Natural killer cell treated with Interleukin-12 subunit alpha and Interleukin-12 subunit beta and Interleukin-15 and Interleukin-18, amount 100 ng/mL, for 72 hours (primary cell): ENCODE measurements at regions not wholly inside any gene's neighbourhood (a gene's known extent, or its start where the extent isn't known, plus 50 kb on each side); places are given as distances from the start of the nearest gene placed in this dataset.

Experiments used
- ATAC-seq, 2 donors: fragments of 150-1000 bp; cut with Tn5 transposase in 1 of 2; sonication (Bioruptor Pico), chemical (Tn5 transposase) in 1 of 2; 2 replicates each; pipeline ENCODE4 v1.10.0; 2021
- DNase-seq: peaks from one replicate; pipeline ENCODE4 v3.0.0; 2022; ENCODE audit warnings: low spot score
- H3K27ac Mint-ChIP-seq, 2 donors: 1 replicate in 1 of 2; 2 replicates in 1 of 2; pipeline ENCODE4 v1.8.0; 2022; ENCODE audit warnings: mixed read lengths in 2 of 2, mild to moderate bottlenecking in 1 of 2, moderate library complexity in 1 of 2
- H3K27me3 Mint-ChIP-seq, 2 donors: 1 replicate in 1 of 2; 2 replicates in 1 of 2; pipeline ENCODE4 v1.8.0; 2022; ENCODE audit warnings: mixed read lengths in 2 of 2
- H3K36me3 Mint-ChIP-seq: one replicate; pipeline ENCODE4 v1.8.0; 2022; ENCODE audit warnings: mixed read lengths
- H3K4me1 Mint-ChIP-seq, 2 donors: 1 replicate in 1 of 2; 2 replicates in 1 of 2; pipeline ENCODE4 v1.8.0; 2022; ENCODE audit warnings: low read depth in 2 of 2, mixed read lengths in 2 of 2, mild to moderate bottlenecking in 1 of 2
- H3K4me3 Mint-ChIP-seq: one replicate; pipeline ENCODE4 v1.8.0; 2022; ENCODE audit warnings: mixed read lengths
- H3K9me3 Mint-ChIP-seq: 2 replicates; pipeline ENCODE4 v1.8.0; 2022; ENCODE audit warnings: mixed read lengths

DNA sequence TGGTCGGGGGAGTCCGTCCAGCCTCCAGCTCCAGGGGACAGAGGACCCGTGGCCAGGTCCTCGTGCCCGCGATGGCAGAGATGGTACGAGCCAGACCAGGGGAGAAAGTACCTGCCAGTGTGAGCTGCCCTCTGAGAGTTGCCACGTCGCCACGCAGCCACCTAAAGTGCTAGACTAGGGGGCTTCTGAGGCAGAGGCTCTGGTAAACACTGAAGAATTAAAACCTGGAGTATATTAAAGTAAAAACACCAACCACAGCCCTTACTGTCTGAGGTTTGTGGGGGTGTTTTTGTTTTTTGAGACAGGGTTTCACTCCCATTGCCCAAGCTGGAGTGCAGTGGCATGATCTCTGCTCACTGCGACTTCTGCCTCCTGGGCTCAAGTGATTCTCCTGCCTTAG is 60.1 kb upstream of the SORCS2 start:
- Mint-ChIP-seq H3K36me3 (no peaks in the 10 kb centered on the region), H3K4me1 (no peaks in the 10 kb centered on the region), H3K27me3 (peaks cover 0 to under 1% of the 10 kb centered on the region in 2 donors), H3K4me3 (no peak overlapping the region), H3K9me3 (peaks cover 3% of the 10 kb centered on the region), H3K27ac (no peak overlapping the region)
- no peak for ATAC-seq
- DNase-seq: no peak

DNA sequence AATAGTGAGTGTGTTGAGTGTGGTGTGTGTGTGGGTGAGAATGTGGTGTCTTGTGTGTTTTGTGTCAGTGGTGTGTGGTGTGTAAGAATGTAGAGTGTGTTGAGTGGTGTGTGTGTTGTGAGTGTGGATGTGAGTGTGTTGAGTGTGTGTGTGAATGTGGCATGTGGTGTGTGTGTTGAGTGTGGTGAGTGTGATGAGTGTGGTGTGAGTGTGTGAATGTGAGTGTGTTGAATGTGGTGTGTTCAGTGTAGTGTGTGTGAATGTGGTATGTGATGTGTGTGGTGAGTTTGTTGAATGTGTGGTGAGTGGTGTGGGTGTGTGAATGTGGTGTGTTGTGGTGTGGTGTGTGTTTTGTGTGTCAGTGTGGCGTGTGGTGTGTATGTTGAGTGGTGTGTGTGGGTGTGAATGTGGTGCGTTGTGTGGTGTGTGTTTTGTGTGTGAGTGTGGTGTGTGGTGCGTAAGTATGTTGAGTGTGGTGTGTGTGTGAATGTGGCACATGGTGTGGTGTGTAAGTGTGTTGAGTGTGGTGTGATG is 60.8 kb upstream of the SORCS2 start:
- DNase-seq (no peak), ATAC-seq (no peak)
- H3K27ac Mint-ChIP-seq: no peak overlapping the region
- H3K9me3 Mint-ChIP-seq: peaks cover 3% of the 10 kb centered on the region
- H3K27me3 Mint-ChIP-seq: peaks cover 0 to 3% of the 10 kb centered on the region in 2 donors
- H3K4me1 Mint-ChIP-seq: no peaks in the 10 kb centered on the region
- no peaks in the 10 kb centered on the region for H3K36me3 Mint-ChIP-seq
- H3K4me3 Mint-ChIP-seq: no peak overlapping the region

DNA sequence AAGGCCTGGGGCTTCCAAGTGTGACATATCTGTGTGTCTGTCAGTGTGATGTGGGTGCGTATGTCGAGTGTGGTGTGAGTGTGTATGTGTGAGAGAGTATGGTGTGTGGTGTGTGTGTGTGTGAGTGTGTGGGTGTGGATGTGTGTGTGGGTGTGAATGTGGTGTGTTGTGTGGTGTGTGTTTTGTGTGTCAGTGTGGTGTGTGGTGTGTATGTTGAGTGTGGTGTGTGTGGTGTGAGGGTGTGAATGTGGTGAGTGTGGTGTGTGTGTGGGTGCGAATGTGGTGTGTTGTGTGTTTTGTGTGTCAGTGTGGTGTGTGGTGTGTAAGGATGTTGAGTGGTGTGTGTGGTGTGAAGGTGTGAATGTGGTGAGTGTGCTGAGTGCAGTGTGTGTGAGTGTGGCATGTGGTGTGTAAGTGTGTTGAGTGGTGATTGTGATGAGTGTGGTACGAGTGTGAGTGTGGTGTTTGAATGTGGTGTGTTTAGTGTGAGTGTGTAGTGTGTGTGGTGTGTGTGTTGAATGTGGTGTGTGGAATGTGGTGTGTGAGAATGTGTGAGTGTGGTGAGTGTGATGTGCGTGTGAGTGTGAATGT is 61.6 kb upstream of the SORCS2 start:
- Mint-ChIP-seq H3K36me3 (no peaks in the 10 kb centered on the region), H3K9me3 (peaks cover 3% of the 10 kb centered on the region), H3K27ac (no peak overlapping the region), H3K27me3 (peaks cover 0 to 3% of the 10 kb centered on the region in 2 donors), H3K4me1 (no peaks in the 10 kb centered on the region), H3K4me3 (no peak overlapping the region)
- no peak for ATAC-seq
- DNase-seq: no peak

DNA sequence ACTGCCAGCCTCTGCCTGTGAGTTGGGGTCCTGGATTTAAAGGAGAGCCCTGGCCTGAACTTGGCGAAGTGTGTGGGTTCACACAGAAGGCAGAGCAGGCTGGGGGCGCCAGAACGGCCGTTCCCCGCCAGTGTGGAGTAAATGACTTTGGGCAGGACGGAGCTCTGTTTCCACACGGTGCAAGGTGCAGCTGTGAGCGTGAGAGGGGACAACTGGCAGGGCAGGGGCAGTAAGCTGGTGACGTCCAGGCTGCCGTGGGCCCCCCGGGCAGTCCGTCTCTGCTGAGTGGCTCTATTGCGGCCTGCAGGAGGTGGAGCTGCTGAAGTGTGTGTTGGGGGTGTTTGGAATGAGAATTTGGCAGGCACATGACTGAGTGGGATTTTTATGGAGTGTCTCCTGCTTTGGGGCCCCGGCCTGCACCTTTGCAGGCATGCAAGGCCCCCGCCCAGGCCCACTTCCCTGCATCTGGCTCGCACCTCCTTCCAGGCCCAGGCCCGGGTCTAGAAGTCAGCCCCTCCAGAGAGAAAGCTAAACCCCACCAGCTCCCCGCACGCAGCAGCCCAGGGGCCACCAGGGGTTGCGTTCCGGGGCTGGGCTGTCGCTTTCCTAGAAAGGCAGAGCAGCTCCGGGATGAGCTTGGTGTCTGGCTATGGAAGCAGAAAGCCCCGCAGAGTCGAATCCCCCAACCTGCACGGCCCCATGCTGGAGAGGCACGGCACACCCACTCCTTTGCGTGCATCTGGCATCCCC is 62.2 kb upstream of the GRPEL1 start:
- Mint-ChIP-seq H3K4me1 (no peaks in the 10 kb centered on the region), H3K36me3 (no peaks in the 10 kb centered on the region), H3K4me3 (no peak overlapping the region), H3K27ac (no peak overlapping the region), H3K27me3 (peaks cover 0 to 3% of the 10 kb centered on the region in 2 donors), H3K9me3 (peaks cover 3% of the 10 kb centered on the region)
- ATAC-seq (no peak), DNase-seq (no peak)

DNA sequence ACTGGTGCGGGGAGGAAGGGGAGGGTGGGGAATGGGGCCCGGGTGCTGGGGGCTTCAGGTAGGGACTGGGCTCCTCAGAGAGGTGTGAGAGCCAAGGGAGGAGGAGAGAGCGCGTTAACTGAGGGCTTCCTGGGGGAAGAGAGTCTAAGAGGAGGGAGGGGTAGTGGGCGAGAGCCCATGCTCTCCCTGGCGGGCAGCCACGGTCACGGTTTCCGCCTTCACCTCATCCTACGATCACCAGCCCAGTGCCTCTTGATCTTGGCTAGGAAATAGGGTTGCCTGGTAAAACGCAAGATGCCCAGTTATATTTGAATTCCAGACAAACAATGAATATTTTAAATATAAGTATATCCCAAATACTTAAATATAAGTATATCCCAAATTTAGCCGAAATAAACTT is 60.8 kb upstream of the GRPEL1 start:
- Mint-ChIP-seq H3K36me3 (no peaks in the 10 kb centered on the region), H3K9me3 (peaks cover 3% of the 10 kb centered on the region), H3K4me1 (no peaks in the 10 kb centered on the region), H3K27ac (no peak overlapping the region), H3K27me3 (peaks cover 0 to 6% of the 10 kb centered on the region in 2 donors), H3K4me3 (no peak overlapping the region)
- DNase-seq (no peak), ATAC-seq (no peak)

DNA sequence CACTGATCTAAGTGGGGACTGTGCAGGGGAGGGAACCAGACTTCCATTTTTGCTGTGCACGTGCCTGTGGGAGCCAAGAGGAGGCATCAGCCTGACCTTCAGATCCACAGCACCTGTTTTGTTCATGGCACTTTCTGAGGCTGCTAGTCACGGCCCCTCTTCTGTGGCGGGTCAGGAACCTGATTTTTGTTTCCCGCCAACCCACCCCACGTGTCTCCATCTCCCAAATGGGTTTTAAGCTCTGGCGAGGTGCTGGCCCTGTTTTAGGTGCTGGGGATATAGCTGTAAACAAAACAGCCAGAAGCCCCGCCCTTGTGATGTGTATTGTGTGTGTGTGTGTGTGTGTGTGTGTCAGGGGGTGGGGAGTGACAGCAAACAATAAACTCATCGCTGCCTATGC is 60.4 kb upstream of the GRPEL1 start:
- H3K4me1 Mint-ChIP-seq: no peaks in the 10 kb centered on the region
- H3K4me3 Mint-ChIP-seq: no peak overlapping the region
- H3K9me3 Mint-ChIP-seq: peaks cover 3% of the 10 kb centered on the region
- no peak for ATAC-seq
- no peaks in the 10 kb centered on the region for H3K36me3 Mint-ChIP-seq
- peaks cover 0 to 6% of the 10 kb centered on the region in 2 donors for H3K27me3 Mint-ChIP-seq
- no peak for DNase-seq
- H3K27ac Mint-ChIP-seq: no peak overlapping the region

DNA sequence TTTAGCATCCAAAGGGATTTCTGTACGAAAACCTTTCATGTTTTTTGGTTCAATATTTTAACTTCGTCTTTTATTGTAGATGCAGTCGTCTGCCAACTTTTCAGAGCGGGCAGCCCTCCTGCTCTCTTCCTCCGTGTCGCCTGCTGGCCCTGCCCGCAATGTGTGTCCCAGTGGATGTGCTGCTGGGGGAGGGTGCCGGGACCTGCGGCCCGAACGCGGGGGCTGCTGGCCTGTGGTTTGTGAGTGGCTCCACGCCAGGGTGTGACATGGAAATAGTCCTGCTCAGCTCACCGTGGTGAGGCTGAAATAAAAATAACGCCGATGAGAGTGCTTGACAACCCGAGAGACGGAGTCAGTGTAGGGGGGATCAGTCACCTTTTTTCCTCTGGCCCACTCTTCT is 59.7 kb upstream of the GRPEL1 start:
- Mint-ChIP-seq H3K27ac (no peak overlapping the region), H3K4me1 (no peaks in the 10 kb centered on the region), H3K36me3 (no peaks in the 10 kb centered on the region), H3K9me3 (no peaks in the 10 kb centered on the region), H3K27me3 (peaks cover 0 to 6% of the 10 kb centered on the region in 2 donors), H3K4me3 (no peak overlapping the region)
- no peak for ATAC-seq
- DNase-seq: no peak

DNA sequence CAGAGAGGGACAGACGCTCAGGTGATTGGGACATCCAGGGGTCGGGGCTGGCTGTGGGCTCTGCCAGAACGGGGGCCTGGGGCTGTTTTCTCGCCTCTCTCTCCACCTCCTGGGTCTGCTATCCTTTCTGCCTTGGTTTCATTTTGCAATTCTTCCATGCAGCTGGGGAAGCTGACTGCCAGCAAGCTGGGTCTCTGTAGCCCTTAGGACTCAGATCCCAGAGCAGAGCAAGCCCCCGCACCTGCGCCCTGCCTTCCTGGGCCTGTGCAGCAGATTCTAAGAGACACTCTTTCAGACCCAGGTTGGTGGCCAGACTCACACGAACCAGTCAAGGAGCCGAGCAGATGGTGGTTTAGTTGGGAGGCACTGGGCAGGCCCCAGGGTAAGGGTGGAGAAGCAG is 59.1 kb upstream of the GRPEL1 start:
- ATAC-seq (no peak), DNase-seq (no peak)
- Mint-ChIP-seq H3K36me3 (no peaks in the 10 kb centered on the region), H3K27me3 (peaks cover 0 to 9% of the 10 kb centered on the region in 2 donors), H3K4me1 (no peaks in the 10 kb centered on the region), H3K9me3 (no peaks in the 10 kb centered on the region), H3K4me3 (no peak overlapping the region), H3K27ac (no peak overlapping the region)

DNA sequence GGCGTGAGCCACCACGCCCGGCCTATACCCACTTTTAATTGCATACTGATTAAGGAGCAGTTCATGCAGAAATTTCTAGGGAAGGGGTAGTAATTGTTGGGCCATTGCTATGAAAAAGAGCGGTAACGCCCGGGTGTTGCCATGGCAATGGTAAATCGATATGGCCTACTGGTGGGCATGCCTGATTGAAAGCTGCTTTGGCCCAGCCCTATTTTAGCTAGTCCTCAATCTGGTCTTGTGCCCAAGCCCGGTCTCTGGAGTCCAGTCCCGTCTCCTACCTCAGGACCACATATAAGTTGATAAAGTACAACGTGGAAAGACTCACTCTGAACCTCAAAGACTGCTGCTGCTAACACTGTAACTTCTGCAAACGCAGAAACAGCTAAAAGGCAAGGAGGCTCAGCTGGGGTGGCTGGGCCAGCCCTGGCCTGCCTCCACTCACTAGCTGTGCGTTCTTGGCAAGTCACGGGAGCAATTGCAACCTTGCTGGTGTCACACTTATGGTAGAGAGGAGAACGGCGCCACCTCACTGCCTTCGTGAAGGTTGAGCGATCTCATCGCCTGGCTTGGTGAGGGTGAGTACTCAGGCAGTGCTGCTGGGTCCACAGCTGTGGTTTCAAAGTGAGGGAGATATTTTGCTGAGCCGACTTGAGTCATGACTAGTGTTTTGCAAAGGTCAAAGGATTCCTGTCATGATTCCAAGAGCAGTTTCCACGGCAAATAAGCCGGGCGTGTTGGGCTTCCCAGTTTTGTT is 57.0 kb upstream of the GRPEL1 start:
- Mint-ChIP-seq H3K9me3 (no peaks in the 10 kb centered on the region), H3K36me3 (no peaks in the 10 kb centered on the region), H3K4me3 (no peak overlapping the region), H3K27me3 (peaks cover 0 to 11% of the 10 kb centered on the region in 2 donors), H3K4me1 (no peaks in the 10 kb centered on the region), H3K27ac (no peak overlapping the region)
- DNase-seq (no peak), ATAC-seq (no peak)

DNA sequence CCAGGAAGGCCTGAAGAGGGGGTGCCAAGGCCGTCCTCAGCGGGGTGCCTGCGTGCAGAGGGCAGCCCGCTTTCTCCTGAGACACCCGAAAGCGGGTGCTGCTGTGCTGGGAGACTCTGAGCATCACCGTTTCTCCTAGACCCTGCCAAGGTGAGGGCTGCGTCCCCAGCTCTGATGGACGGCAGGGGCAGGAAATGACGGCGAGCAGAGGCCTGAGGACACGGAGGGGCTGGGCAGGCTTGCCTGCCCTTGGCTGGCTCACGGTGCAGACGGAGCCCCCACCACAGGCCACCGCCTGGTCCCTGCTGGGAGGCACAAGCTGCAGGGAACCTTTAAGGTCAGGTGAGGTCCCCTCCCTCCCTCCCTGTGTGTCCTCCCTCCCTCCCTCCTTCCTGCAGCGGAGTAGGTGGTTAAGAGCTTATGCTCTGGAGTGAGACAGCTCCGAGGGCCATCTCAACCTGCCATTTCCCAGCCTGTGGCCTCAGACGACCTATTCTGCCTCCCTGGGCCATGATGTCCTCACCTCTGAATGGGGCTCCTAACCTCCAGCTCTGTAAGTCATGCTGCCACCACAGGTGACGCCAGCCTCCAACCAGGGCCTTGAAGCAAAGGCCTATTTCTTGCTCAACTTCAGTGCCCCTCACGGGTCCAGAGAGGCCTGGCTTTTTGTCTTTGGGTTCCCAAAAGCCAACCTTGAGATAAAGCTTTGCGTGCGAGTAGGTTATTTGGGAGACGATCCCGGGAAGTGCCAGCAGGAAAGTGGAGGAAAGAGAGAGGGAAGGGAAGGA is 54.2 kb upstream of the GRPEL1 start:
- no peak overlapping the region for H3K27ac Mint-ChIP-seq
- no peak for DNase-seq
- no peak for ATAC-seq
- H3K4me3 Mint-ChIP-seq: no peak overlapping the region
- H3K4me1 Mint-ChIP-seq: no peaks in the 10 kb centered on the region
- peaks cover 12% of the 10 kb centered on the region for H3K9me3 Mint-ChIP-seq
- H3K27me3 Mint-ChIP-seq: peaks cover 22 to 27% of the 10 kb centered on the region in 2 donors
- H3K36me3 Mint-ChIP-seq: no peaks in the 10 kb centered on the region

DNA sequence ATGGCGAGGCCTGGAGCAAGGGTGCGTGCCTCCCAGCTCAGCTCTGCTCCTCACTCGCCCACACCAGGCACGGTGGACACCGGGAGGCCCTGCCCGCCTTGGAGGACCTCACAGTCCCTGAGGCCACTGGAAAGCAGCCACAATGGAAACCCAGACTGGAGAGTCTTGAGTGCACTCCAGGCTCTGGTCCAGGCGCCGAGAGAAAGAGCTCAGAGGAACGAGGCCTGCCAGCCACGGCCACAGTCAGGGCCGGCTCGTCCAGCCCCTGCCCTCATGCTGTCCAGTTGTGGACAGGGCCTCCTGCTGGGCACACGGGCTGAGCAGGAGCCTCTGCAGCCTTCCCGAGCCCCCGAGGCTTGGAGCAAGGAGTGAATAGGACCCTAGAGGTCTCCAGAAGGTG is 53.3 kb upstream of the GRPEL1 start:
- ATAC-seq (no peak), DNase-seq (no peak)
- Mint-ChIP-seq H3K27me3 (peaks cover 22 to 26% of the 10 kb centered on the region in 2 donors), H3K4me1 (no peaks in the 10 kb centered on the region), H3K9me3 (peaks cover 12% of the 10 kb centered on the region), H3K36me3 (no peaks in the 10 kb centered on the region), H3K27ac (no peak overlapping the region), H3K4me3 (no peak overlapping the region)

DNA sequence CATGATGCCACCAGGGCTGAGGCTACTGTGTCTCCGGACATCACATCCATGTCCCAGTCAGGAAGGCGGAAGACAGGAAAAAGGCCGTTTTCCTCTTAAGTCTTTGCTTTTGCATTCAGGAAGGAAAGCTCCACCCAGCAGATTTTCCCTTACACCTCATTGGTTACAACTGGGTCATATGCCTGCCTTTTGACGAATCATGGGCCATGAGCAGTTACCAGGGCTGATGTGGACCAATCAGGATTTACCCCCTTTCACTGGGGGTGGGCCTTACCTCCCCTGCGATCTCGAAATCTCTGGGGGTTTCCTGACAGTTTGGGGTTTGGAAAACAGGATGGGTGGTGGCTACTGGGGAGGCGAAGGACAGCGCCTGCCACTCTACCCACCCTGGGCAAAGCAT is 52.5 kb upstream of the GRPEL1 start:
- no peak for DNase-seq
- peaks cover 27 to 30% of the 10 kb centered on the region in 2 donors for H3K27me3 Mint-ChIP-seq
- no peak overlapping the region for H3K27ac Mint-ChIP-seq
- peaks cover 0 to 3% of the 10 kb centered on the region in 2 donors for H3K4me1 Mint-ChIP-seq
- no peaks in the 10 kb centered on the region for H3K36me3 Mint-ChIP-seq
- ATAC-seq: no peak
- peaks cover 12% of the 10 kb centered on the region for H3K9me3 Mint-ChIP-seq
- H3K4me3 Mint-ChIP-seq: no peak overlapping the region

DNA sequence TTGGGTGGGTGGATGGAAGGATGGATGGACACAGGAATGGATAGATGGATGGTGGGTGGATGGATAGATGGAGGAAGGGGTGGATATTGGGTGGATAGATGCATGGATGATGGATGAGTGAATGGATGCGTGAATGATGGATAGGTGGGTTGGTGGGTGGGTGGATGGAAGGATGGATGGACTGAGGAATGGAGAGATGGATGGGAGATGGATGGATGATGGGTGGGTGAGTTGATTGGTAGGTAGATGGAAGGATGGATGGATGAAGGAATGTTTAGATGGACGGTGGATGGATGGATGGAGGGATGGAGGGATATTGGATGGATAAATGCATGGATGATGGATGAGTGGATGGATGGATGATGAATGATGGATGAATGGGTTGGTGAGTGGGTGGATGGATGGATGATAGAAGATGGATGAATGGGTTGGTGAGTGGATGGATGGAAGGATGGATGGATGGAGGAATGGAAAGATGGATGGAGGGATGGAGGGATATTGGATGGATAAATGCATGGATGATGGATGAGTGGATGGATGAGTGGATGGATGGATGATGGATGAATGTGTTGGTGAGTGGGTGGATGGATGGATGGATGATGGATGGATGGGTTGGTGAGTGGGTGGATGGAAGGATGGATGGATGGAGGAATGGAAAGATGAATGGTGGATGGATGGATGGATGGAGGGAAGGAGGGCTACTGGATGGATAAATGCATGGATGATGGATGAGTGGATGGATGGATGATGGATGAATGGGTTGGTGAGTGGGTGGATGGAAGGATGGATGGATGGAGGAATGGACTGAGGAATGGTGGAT is 50.4 kb upstream of the GRPEL1 start:
- peaks cover 0 to 3% of the 10 kb centered on the region in 2 donors for H3K4me1 Mint-ChIP-seq
- no peak for ATAC-seq
- H3K27me3 Mint-ChIP-seq: peaks cover 30 to 32% of the 10 kb centered on the region in 2 donors
- no peak overlapping the region for H3K4me3 Mint-ChIP-seq
- no peak for DNase-seq
- peaks cover 12% of the 10 kb centered on the region for H3K9me3 Mint-ChIP-seq
- H3K27ac Mint-ChIP-seq: no peak overlapping the region
- no peaks in the 10 kb centered on the region for H3K36me3 Mint-ChIP-seq
